ENCODE measurements at regions not wholly inside any gene's neighbourhood (a gene's known extent, or its start where the extent isn't known, plus 50 kb on each side); places are given as distances from the start of the nearest gene placed in this dataset.

DNA sequence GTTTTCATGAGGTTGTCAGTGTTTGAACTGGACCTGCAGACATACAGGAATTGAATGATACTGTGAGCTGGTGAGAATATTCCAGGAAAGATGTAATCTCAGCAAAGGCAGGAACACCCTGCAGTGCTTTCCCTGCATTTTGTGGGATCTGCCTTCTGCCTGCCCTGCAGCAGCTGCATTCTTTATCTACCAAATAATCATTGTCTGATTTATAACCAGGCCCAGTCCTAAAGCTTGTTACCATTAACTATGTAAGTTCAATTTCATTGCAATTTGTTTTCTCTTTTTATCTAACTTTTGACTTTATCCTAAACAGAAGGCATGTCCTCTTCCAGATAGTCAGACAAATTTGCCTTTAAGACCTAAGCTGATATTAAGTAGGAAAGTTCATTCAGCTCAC, 99.8 kb upstream of the NOCT start:
- H3K4me1 ChIP-seq: peaks cover 22% of the 10 kb centered on the region
- no peak for TF ChIP-seq POLR2A (IDR thresholded peaks at IDR 0.05)
- no peak for TF ChIP-seq EP300 (IDR thresholded peaks at IDR 0.05)
- no peak for TF ChIP-seq POLR2AphosphoS5 (IDR thresholded peaks at IDR 0.05)
- TF ChIP-seq, protein P1, sequence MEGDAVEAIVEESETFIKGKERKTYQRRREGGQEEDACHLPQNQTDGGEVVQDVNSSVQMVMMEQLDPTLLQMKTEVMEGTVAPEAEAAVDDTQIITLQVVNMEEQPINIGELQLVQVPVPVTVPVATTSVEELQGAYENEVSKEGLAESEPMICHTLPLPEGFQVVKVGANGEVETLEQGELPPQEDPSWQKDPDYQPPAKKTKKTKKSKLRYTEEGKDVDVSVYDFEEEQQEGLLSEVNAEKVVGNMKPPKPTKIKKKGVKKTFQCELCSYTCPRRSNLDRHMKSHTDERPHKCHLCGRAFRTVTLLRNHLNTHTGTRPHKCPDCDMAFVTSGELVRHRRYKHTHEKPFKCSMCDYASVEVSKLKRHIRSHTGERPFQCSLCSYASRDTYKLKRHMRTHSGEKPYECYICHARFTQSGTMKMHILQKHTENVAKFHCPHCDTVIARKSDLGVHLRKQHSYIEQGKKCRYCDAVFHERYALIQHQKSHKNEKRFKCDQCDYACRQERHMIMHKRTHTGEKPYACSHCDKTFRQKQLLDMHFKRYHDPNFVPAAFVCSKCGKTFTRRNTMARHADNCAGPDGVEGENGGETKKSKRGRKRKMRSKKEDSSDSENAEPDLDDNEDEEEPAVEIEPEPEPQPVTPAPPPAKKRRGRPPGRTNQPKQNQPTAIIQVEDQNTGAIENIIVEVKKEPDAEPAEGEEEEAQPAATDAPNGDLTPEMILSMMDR (IDR thresholded peaks at IDR 0.05): no peak

DNA sequence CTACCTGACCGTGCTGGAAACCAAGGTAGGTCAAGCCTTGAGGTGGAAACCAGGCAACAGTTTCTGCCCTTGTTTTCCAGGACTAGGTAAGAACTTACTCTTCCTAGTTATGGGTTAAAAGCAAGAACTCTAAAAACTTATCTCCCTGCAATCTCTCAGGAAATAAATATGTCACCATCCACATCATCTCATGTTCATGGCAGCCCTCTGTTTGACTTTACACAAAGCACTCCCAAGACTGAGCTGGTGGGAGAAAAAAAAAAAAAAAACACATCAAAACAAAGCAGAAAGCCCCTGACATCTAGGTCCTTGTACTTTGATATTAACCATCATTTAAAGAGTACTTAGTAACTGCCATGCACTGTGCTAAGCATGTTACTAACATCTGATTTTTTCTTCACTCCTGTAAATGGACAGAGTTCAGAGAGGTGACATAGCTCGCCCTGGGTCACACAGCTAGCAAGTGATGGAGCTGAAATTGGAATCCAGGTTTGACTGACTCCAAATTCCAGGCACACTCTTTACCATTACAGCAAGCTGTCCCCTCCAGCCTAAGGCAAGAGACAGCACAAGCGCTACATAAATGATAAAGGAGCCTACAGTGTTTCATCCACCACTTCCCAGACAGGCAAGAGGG, 102.8 kb upstream of the NOCT start:
- WGBS: 68% methylated on average over 3 of the region's 3 CpGs
- peaks cover 21% of the 10 kb centered on the region for H3K4me1 ChIP-seq
- no peaks in the 10 kb centered on the region for H3K36me3 ChIP-seq
- TF ChIP-seq POLR2AphosphoS5 (IDR thresholded peaks at IDR 0.05): no peak
- no peak for TF ChIP-seq POLR2A (IDR thresholded peaks at IDR 0.05)
- TF ChIP-seq EP300 (IDR thresholded peaks at IDR 0.05): no peak
- TF ChIP-seq, protein P1 (IDR thresholded peaks at IDR 0.05): no peak
- peak overlapping the region; percentile 36 for H3K27ac ChIP-seq
- H3K27me3 ChIP-seq: no peaks in the 10 kb centered on the region
- H3K4me3 ChIP-seq: no peak overlapping the region
- no peak for DNase-seq (ENCODE audit: low spot score in 2 of 2)
- H3K9me3 ChIP-seq: no peaks in the 10 kb centered on the region

More for the DNA sequence above, 99.8 kb upstream of the NOCT start:
- DNase-seq (ENCODE audit: low spot score in 2 of 2): no peak
- no peak overlapping the region for H3K27ac ChIP-seq
- H3K4me3 ChIP-seq: no peak overlapping the region
- H3K27me3 ChIP-seq: no peaks in the 10 kb centered on the region
- no peaks in the 10 kb centered on the region for H3K36me3 ChIP-seq
- no peaks in the 10 kb centered on the region for H3K9me3 ChIP-seq

DNA sequence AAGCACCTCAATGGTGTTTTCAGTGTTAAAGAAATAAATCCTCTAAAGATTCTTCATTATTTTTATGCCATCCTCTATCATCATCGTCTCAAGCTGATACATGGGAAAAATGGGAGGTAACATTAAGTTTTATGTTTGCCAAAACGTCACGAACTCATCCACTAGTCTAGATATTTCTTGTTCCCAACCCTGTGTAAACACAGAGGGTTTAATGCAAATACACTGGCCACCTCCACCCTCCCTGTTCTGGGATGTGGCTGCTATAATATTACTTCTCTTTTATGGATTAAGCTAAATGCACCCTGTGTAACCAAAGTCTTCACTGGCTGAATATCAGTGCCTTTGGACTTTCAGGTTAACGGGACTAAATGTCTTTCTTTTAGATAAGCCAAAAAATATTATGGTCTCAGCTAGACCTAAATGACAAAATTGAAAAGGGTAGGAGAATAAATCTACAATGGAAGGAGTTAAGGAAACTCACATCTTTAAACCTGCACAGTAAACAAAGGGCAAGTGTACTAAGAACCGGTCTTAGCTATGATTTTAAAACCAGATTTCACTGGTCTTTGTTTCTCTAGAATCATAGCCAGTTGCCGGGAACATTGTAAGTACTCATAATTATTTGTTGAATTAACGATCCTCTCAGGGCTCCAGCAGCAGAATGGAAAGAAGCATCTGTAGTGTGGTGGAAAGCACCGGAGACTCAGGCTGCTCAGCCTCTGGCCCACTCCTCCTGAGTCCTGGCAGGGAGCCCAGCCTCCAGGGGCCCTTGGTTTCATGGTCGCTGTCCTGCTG, 103.5 kb upstream of the NOCT start:
- peak in 1 of 2 donors; percentile 66 for DNase-seq (ENCODE audit: low spot score in 2 of 2)
- TF ChIP-seq POLR2AphosphoS5 (IDR thresholded peaks at IDR 0.05): no peak
- TF ChIP-seq, protein P1 (IDR thresholded peaks at IDR 0.05): no peak
- TF ChIP-seq POLR2A (IDR thresholded peaks at IDR 0.05): no peak
- no peak for TF ChIP-seq EP300 (IDR thresholded peaks at IDR 0.05)
- peak overlapping the region; percentile 73 for H3K27ac ChIP-seq

DNA sequence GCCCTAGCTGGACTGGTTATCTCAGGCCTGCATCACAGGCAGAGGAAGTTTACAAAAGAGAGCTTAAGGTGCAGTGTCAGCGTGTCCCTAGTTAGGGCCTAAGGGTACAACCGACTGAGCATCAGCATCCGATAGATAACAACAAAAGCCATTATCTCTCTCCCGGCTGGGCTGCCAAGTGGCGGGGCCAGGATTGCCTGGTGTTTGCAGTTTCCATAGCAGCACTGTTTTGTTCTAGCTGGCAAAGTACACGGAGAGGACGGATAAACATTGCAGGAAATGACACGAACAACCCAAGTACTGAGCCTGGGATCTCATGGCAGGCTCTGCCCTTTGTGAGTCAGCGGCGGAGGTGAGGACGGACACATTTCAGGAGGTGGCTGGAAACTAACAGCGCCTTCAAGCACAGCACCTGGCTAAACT, 104.7 kb upstream of the NOCT start:
- Histone ChIP-seq H3K36me3 (no peaks in the 10 kb centered on the region), H3K27ac (peak overlapping the region; percentile 73), H3K9me3 (no peaks in the 10 kb centered on the region), H3K4me3 (no peak overlapping the region), H3K4me1 (peaks cover 21% of the 10 kb centered on the region), H3K27me3 (no peaks in the 10 kb centered on the region)
- WGBS: 18% methylated on average over 12 of the region's 12 CpGs
- no peak for TF ChIP-seq POLR2A (IDR thresholded peaks at IDR 0.05)
- TF ChIP-seq, protein P1 (IDR thresholded peaks at IDR 0.05): no peak
- TF ChIP-seq EP300 (IDR thresholded peaks at IDR 0.05): no peak
- peak in 2 of 3 donors; percentile 43 to 57 for TF ChIP-seq POLR2AphosphoS5 (IDR thresholded peaks at IDR 0.05)
- peak; percentile 82 to 89 for DNase-seq (ENCODE audit: low spot score in 2 of 2)

More for the DNA sequence above, 103.5 kb upstream of the NOCT start:
- H3K4me3 ChIP-seq: no peak overlapping the region
- WGBS: 72% methylated on average over 9 of the region's 9 CpGs
- no peaks in the 10 kb centered on the region for H3K27me3 ChIP-seq
- peaks cover 21% of the 10 kb centered on the region for H3K4me1 ChIP-seq
- H3K9me3 ChIP-seq: no peaks in the 10 kb centered on the region
- no peaks in the 10 kb centered on the region for H3K36me3 ChIP-seq

DNA sequence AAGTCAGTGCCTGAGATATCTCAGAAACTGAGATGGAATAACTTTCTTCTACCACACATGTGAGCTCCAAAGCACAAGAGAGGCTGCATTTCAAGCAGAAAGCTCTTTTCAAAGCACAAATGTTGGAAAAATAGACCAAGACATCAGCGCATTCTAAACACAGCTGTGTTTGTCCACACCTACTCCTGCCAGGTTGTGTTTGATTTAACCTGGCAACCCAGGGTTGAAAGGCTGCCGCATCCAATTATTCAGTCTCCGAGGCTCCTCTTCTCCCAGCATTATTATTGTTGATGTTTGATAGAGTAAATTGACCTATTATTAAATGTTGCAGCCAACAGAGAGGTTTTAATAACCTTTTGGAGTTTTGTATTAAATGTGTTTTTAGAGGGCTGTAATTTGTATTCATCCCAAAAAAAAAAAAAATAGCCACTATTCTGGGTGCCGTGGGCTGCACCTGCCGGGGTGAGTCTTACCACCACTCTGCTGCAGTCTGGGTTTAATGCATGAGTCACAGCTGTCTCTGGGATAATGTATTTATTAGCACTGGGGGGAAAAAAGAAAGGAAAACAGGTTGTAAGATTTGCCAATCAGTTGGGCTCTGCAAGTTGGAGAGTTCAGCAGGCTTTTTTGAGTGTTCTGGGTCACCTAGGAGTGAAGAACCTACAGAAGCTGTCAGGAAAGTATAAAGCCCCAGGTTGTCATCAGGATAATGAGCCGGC, 105.2 kb upstream of the NOCT start:
- WGBS: 58% methylated on average over 6 of the region's 6 CpGs
- H3K9me3 ChIP-seq: no peaks in the 10 kb centered on the region
- H3K27ac ChIP-seq: peak overlapping the region; percentile 7
- peaks cover 21% of the 10 kb centered on the region for H3K4me1 ChIP-seq
- H3K4me3 ChIP-seq: no peak overlapping the region
- H3K27me3 ChIP-seq: no peaks in the 10 kb centered on the region
- H3K36me3 ChIP-seq: no peaks in the 10 kb centered on the region
- TF ChIP-seq, protein P1 (IDR thresholded peaks at IDR 0.05): no peak
- TF ChIP-seq POLR2A (IDR thresholded peaks at IDR 0.05) (no peak), POLR2AphosphoS5 (IDR thresholded peaks at IDR 0.05) (no peak), EP300 (IDR thresholded peaks at IDR 0.05) (no peak)
- no peak for DNase-seq (ENCODE audit: low spot score in 2 of 2)
